K562 (cell line): ENCODE measurements at regions not wholly inside any gene's neighbourhood (a gene's known extent, or its start where the extent isn't known, plus 50 kb on each side); places are given as distances from the start of the nearest gene placed in this dataset.

Experiments used
- ATAC-seq: fragments of 200-7000 bp; cut with Tn5 transposase; 3 replicates; pipeline ENCODE4 v1.9.1; 2020; ENCODE audit warnings: moderate library complexity
- BruUV-seq: library from RNA; stranded (reverse); fragments of 400-500 nt; replicated peaks from 2 replicates; lab custom pipeline; 2021; lab: Mats Ljungman, UMichigan
- CTCF ChIA-PET: fragments of 300-600 bp; formaldehyde crosslinking; extraction: SDS; loops from one replicate; lab custom pipeline; 2021; ENCODE audit warnings: low intra/inter-chr PET ratio; lab: Yijun Ruan, JAX
- POLR2A ChIA-PET: fragments of 300-600, 350-650 bp; sonication (Branson Sonifier 250); formaldehyde crosslinking; extraction: SDS; loops from one replicate; lab custom pipeline; 2021; ENCODE audit warnings: antibody characterized with exemption, inconsistent platforms; lab: Yijun Ruan, JAX
- DNase-seq, 4 experiments: peaks; one replicate each; pipeline versions ENCODE4 v3.0.0 to v3.0.0-alpha.2; 2011 to 2018; ENCODE audit warnings: low spot score in 3 of 4, mixed read lengths in 3 of 4; ENCODE audit errors: extremely low read depth in 1 of 4
- FAIRE-seq: peaks from 2 replicates; lab custom pipeline; 2011; peaks lifted over from hg19 to GRCh38; lab: Jason Lieb, UNC
- H2AFZ ChIP-seq: 2 replicates; pipeline ENCODE4 v1.6.0; 2011; ENCODE audit warnings: low read depth, low read length, control low read depth, inconsistent platforms
- H3K27ac ChIP-seq: fragments of 200-600 bp; 3 replicates; pipeline ENCODE4 v1.8.0; 2011; ENCODE audit warnings: low read depth, mild to moderate bottlenecking, control low read depth, inconsistent platforms, low read length, moderate library complexity, mixed read lengths; ENCODE audit errors: extremely low read depth
- H3K27me3 ChIP-seq, 2 experiments: fragments of 300-600 bp in 1 of 2; 2 replicates in 1 of 2; 3 replicates in 1 of 2; pipeline versions ENCODE4 v1.6.0 to v1.8.0; 2011; ENCODE audit warnings: inconsistent platforms in 2 of 2, low read length in 2 of 2, mild to moderate bottlenecking in 1 of 2, mixed read lengths in 1 of 2, moderate library complexity in 1 of 2; ENCODE audit not compliant: control insufficient read depth in 2 of 2, insufficient read depth in 2 of 2
- H3K36me3 ChIP-seq: fragments of 300-600 bp; 3 replicates; pipeline ENCODE4 v1.8.0; 2011; ENCODE audit warnings: mild to moderate bottlenecking, low read length, inconsistent platforms; ENCODE audit not compliant: control insufficient read depth, insufficient read depth
- H3K4me1 ChIP-seq, 2 experiments: fragments of 200-600 bp in 1 of 2; replicated peaks in 1 of 2; 2 replicates in 1 of 2; 3 replicates in 1 of 2; pipeline versions ENCODE4 v1.5.1 to v1.8.0; 2011; ENCODE audit warnings: inconsistent platforms in 2 of 2, low read length in 2 of 2, mild to moderate bottlenecking in 1 of 2, mixed read lengths in 1 of 2, moderate library complexity in 1 of 2; ENCODE audit not compliant: control insufficient read depth in 2 of 2, insufficient read depth in 2 of 2
- H3K4me2 ChIP-seq: 2 replicates; pipeline ENCODE4 v1.6.1; 2011; ENCODE audit warnings: low read length, control low read depth, inconsistent platforms, mixed read lengths; ENCODE audit not compliant: insufficient read depth
- H3K4me3 ChIP-seq: fragments of 200-600 bp; sonication (generic), shearing (Covaris generic); 2 replicates; pipeline ENCODE4 v1.5.1; 2016; ENCODE audit warnings: control low read depth, inconsistent platforms
- H3K79me2 ChIP-seq: fragments of 200-600 bp; 3 replicates; pipeline ENCODE4 v1.8.0; 2011; ENCODE audit warnings: low read length, inconsistent platforms; ENCODE audit not compliant: control insufficient read depth, insufficient read depth
- H3K9ac ChIP-seq, 2 experiments: 2 replicates each; pipeline versions ENCODE4 v1.6.0 to v1.6.1; 2011; ENCODE audit warnings: low read depth in 2 of 2, low read length in 2 of 2, control low read depth in 1 of 2, inconsistent platforms in 1 of 2, mild to moderate bottlenecking in 1 of 2, mixed read lengths in 1 of 2; ENCODE audit not compliant: insufficient read depth in 1 of 2
- H3K9me1 ChIP-seq: one replicate; pipeline ENCODE4 v1.6.0; 2011; ENCODE audit warnings: inconsistent platforms, mild to moderate bottlenecking, low read length, moderate library complexity; ENCODE audit not compliant: control insufficient read depth, insufficient read depth
- H3K9me3 ChIP-seq: replicated peaks from 2 replicates; pipeline ENCODE4 v1.5.1; 2011; ENCODE audit warnings: low read depth, low read length, inconsistent platforms; ENCODE audit not compliant: control insufficient read depth, insufficient read depth
- H4K20me1 ChIP-seq: replicated peaks from 2 replicates; pipeline ENCODE4 v1.6.1; 2011; ENCODE audit warnings: low read length, inconsistent platforms, mixed read lengths; ENCODE audit not compliant: control insufficient read depth, insufficient read depth
- BCOR ChIP-seq: fragments of 450-650 bp; IDR thresholded peaks from 2 replicates; pipeline ENCODE4 v1.6.1; 2016
- CHD2 ChIP-seq: IDR thresholded peaks from 2 replicates; pipeline ENCODE4 v1.6.1; 2011; ENCODE audit warnings: low read depth, low read length
- HNRNPK ChIP-seq: fragments of 200-400 bp; formaldehyde crosslinking; IDR thresholded peaks from one replicate; pipeline ENCODE4 v1.6.1; 2018; ENCODE audit warnings: mild to moderate bottlenecking, low read depth, low read length; ENCODE audit not compliant: poor library complexity, severe bottlenecking
- MED1 ChIP-seq: sonication (generic); formaldehyde crosslinking; IDR thresholded peaks from 2 replicates; pipeline ENCODE4 v1.8.1; 2023; ENCODE audit warnings: missing genetic modification reagents, borderline replicate concordance
- MLLT1 ChIP-seq, 2 experiments: fragments of 450-650 bp; IDR thresholded peaks; 2 replicates each; pipeline ENCODE4 v1.6.1; 2016
- MTA1 ChIP-seq: fragments of 450-650 bp; IDR thresholded peaks from 2 replicates; pipeline ENCODE4 v1.6.1; 2017; ENCODE audit warnings: borderline replicate concordance
- PHF21A ChIP-seq: fragments of 450-650 bp; IDR thresholded peaks from 2 replicates; pipeline ENCODE4 v1.6.1; 2017; ENCODE audit warnings: low read depth, borderline replicate concordance
- PRPF4 ChIP-seq: fragments of 200-400 bp; formaldehyde crosslinking; IDR thresholded peaks from one replicate; pipeline ENCODE4 v1.6.1; 2017; ENCODE audit warnings: low read length, low read depth, mild to moderate bottlenecking; ENCODE audit not compliant: insufficient read depth, poor library complexity, severe bottlenecking
- RBBP5 ChIP-seq: fragments of 200-600 bp; sonication (generic); IDR thresholded peaks from 2 replicates; pipeline ENCODE4 v1.6.1; 2012; ENCODE audit warnings: borderline replicate concordance, mild to moderate bottlenecking, low read length, control low read depth, inconsistent platforms; ENCODE audit not compliant: insufficient read depth, poor library complexity, severe bottlenecking
- TBL1XR1 ChIP-seq, 2 experiments: IDR thresholded peaks; 2 replicates each; pipeline ENCODE4 v1.6.1; 2012; ENCODE audit warnings: improper control_type of control experiment in 2 of 2, low read length in 2 of 2, mild to moderate bottlenecking in 1 of 2
- TBP ChIP-seq: optimal IDR thresholded peaks from 2 replicates; pipeline ENCODE3; 2011; ENCODE audit warnings: low read depth, low read length, improper control_type of control experiment
- ZNF121 ChIP-seq: sonication (generic); formaldehyde crosslinking; conservative IDR thresholded peaks from 2 replicates; pipeline ENCODE4 v1.8.0; 2022; ENCODE audit warnings: missing genetic modification reagents
- ZNF444 ChIP-seq: fragments of 250-450 bp; sonication (Bioruptor Pico); IDR thresholded peaks from 2 replicates; pipeline ENCODE4 v1.4.0; 2020; ENCODE audit warnings: mild to moderate bottlenecking, moderate library complexity
- ZNF79 ChIP-seq: fragments of 250-450 bp; sonication (Bioruptor Pico); IDR thresholded peaks from 2 replicates; pipeline ENCODE4 v1.4.0; 2020; ENCODE audit warnings: low read depth, mild to moderate bottlenecking, moderate library complexity
- WGBS: fragments of 100-300 bp; shearing (Covaris generic); methylation state at CpG from one replicate; pipeline ENCODE4 v1.1.6; 2016; ENCODE audit warnings: low coverage, mixed read lengths; ENCODE audit not compliant: insufficient coverage; ENCODE audit errors: missing lambda C conversion rate; 5-methylcytosine and 5-hydroxymethylcytosine counted together
- in situ Hi-C: fragments of 300-500 bp; cut with MboI; formaldehyde crosslinking; loops from 4 replicates; pipeline ENCODE4 v1.15.0; 2018; ENCODE audit warnings: inconsistent platforms, mixed read lengths
- intact Hi-C: fragments of 100-400 bp; cut with micrococcal nuclease; formaldehyde crosslinking; loops from 2 replicates; pipeline ENCODE4 v1.14.2; 2022

DNA sequence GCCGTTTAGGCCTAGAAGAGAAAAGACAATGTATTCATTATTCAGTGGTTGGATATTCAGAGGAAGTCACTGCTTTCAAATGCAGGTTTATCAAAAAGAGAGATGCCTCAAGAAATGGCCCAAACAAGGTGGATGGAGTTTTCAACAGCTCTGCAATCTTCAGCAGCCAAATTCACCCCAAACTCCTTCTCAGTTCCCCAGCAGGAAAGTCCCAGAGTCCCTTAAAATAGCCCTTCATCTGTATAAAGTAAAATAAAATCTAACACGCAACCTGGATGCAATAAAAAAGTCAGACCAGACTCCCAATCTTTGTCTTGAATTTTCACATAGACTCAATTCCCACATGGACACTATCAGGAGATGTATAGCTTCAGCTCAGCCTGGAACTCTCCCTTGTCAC is 101.6 kb upstream of the SPATA12 start (continued):
- no peak for TF ChIP-seq MED1 (CRISPR knock-in tag)
- no peak for TF ChIP-seq RBBP5
- TF ChIP-seq ZNF121 (CRISPR knock-in tag), result no peak
- TF ChIP-seq CHD2, result no peak
- no peak for TF ChIP-seq ZNF444 (CRISPR knock-in tag)
- TF ChIP-seq MLLT1 (IDR thresholded peaks at IDR 0.05), result no peak
- no peak for TF ChIP-seq HNRNPK
- no peak for TF ChIP-seq PRPF4

- DNase-seq, result no peak
- Histone ChIP-seq H3K27ac (no peak overlapping the region), H3K9me1 (no peaks in the 10 kb centered on the region), H3K27me3 (no peaks in the 10 kb centered on the region; a peak in 2 of 5 replicates)
- no TSS peak for BruUV-seq
- in situ Hi-C loops (no loop called here), intact Hi-C loops (no loop called here)
- TF ChIP-seq MLLT1 (IDR thresholded peaks at IDR 0.05) (no peak), MTA1 (no peak), PHF21A (no peak), ZNF79 (no peak), TBP (no peak), BCOR (no peak), TBL1XR1 (IDR thresholded peaks at IDR 0.05; ENCODE audit: low read length in 2 of 2) (no peak)
- TF ChIP-seq, all 486 proteins: peak for 0
- 18% methylated on average over 2 of the region's 2 CpGs for WGBS
- ChIA-PET POLR2A (no interaction called here), CTCF (no interaction called here)
- Histone ChIP-seq H3K9me3 (no peaks in the 10 kb centered on the region), H3K9ac (no peak overlapping the region), H4K20me1 (no peaks in the 10 kb centered on the region), H3K36me3 (no peaks in the 10 kb centered on the region), H3K4me2 (no peak overlapping the region), H3K4me3 (no peak overlapping the region), H2AFZ (no peak overlapping the region), H3K79me2 (no peaks in the 10 kb centered on the region), H3K4me1 (no peaks in the 10 kb centered on the region; a peak in 1 of 5 replicates)
- no peak for FAIRE-seq
- ATAC-seq, result no peak
Observed at GRCh38 chr3:56957522-56957921, 102.9 kb upstream of the SPATA12 start.
